K562 (cell line): ENCODE measurements at regions not wholly inside any gene's neighbourhood (a gene's known extent, or its start where the extent isn't known, plus 50 kb on each side); places are given as distances from the start of the nearest gene placed in this dataset.

ENCODE experiments used
- ATAC-seq: fragments of 200-7000 bp; cut with Tn5 transposase; 3 replicates; pipeline ENCODE4 v1.9.1; 2020; ENCODE audit warnings: moderate library complexity
- BruUV-seq: library from RNA; stranded (reverse); fragments of 400-500 nt; replicated peaks from 2 replicates; lab custom pipeline; 2021; lab: Mats Ljungman, UMichigan
- CTCF ChIA-PET: fragments of 300-600 bp; formaldehyde crosslinking; extraction: SDS; loops from one replicate; lab custom pipeline; 2021; ENCODE audit warnings: low intra/inter-chr PET ratio; lab: Yijun Ruan, JAX
- POLR2A ChIA-PET: fragments of 300-600, 350-650 bp; sonication (Branson Sonifier 250); formaldehyde crosslinking; extraction: SDS; loops from one replicate; lab custom pipeline; 2021; ENCODE audit warnings: antibody characterized with exemption, inconsistent platforms; lab: Yijun Ruan, JAX
- DNase-seq, 4 experiments: peaks; one replicate each; pipeline versions ENCODE4 v3.0.0 to v3.0.0-alpha.2; 2011 to 2018; ENCODE audit warnings: low spot score in 3 of 4, mixed read lengths in 3 of 4; ENCODE audit errors: extremely low read depth in 1 of 4
- FAIRE-seq: peaks from 2 replicates; lab custom pipeline; 2011; peaks lifted over from hg19 to GRCh38; lab: Jason Lieb, UNC
- H2AFZ ChIP-seq: 2 replicates; pipeline ENCODE4 v1.6.0; 2011; ENCODE audit warnings: low read depth, low read length, control low read depth, inconsistent platforms
- H3K27ac ChIP-seq: fragments of 200-600 bp; 3 replicates; pipeline ENCODE4 v1.8.0; 2011; ENCODE audit warnings: low read depth, mild to moderate bottlenecking, control low read depth, inconsistent platforms, low read length, moderate library complexity, mixed read lengths; ENCODE audit errors: extremely low read depth
- H3K27me3 ChIP-seq, 2 experiments: fragments of 300-600 bp in 1 of 2; 2 replicates in 1 of 2; 3 replicates in 1 of 2; pipeline versions ENCODE4 v1.6.0 to v1.8.0; 2011; ENCODE audit warnings: inconsistent platforms in 2 of 2, low read length in 2 of 2, mild to moderate bottlenecking in 1 of 2, mixed read lengths in 1 of 2, moderate library complexity in 1 of 2; ENCODE audit not compliant: control insufficient read depth in 2 of 2, insufficient read depth in 2 of 2
- H3K36me3 ChIP-seq: fragments of 300-600 bp; 3 replicates; pipeline ENCODE4 v1.8.0; 2011; ENCODE audit warnings: mild to moderate bottlenecking, low read length, inconsistent platforms; ENCODE audit not compliant: control insufficient read depth, insufficient read depth
- H3K4me1 ChIP-seq, 2 experiments: fragments of 200-600 bp in 1 of 2; replicated peaks in 1 of 2; 2 replicates in 1 of 2; 3 replicates in 1 of 2; pipeline versions ENCODE4 v1.5.1 to v1.8.0; 2011; ENCODE audit warnings: inconsistent platforms in 2 of 2, low read length in 2 of 2, mild to moderate bottlenecking in 1 of 2, mixed read lengths in 1 of 2, moderate library complexity in 1 of 2; ENCODE audit not compliant: control insufficient read depth in 2 of 2, insufficient read depth in 2 of 2
- H3K4me2 ChIP-seq: 2 replicates; pipeline ENCODE4 v1.6.1; 2011; ENCODE audit warnings: low read length, control low read depth, inconsistent platforms, mixed read lengths; ENCODE audit not compliant: insufficient read depth
- H3K4me3 ChIP-seq: fragments of 200-600 bp; sonication (generic), shearing (Covaris generic); 2 replicates; pipeline ENCODE4 v1.5.1; 2016; ENCODE audit warnings: control low read depth, inconsistent platforms
- H3K79me2 ChIP-seq: fragments of 200-600 bp; 3 replicates; pipeline ENCODE4 v1.8.0; 2011; ENCODE audit warnings: low read length, inconsistent platforms; ENCODE audit not compliant: control insufficient read depth, insufficient read depth
- H3K9ac ChIP-seq, 2 experiments: 2 replicates each; pipeline versions ENCODE4 v1.6.0 to v1.6.1; 2011; ENCODE audit warnings: low read depth in 2 of 2, low read length in 2 of 2, control low read depth in 1 of 2, inconsistent platforms in 1 of 2, mild to moderate bottlenecking in 1 of 2, mixed read lengths in 1 of 2; ENCODE audit not compliant: insufficient read depth in 1 of 2
- H3K9me1 ChIP-seq: one replicate; pipeline ENCODE4 v1.6.0; 2011; ENCODE audit warnings: inconsistent platforms, mild to moderate bottlenecking, low read length, moderate library complexity; ENCODE audit not compliant: control insufficient read depth, insufficient read depth
- H3K9me3 ChIP-seq: replicated peaks from 2 replicates; pipeline ENCODE4 v1.5.1; 2011; ENCODE audit warnings: low read depth, low read length, inconsistent platforms; ENCODE audit not compliant: control insufficient read depth, insufficient read depth
- H4K20me1 ChIP-seq: replicated peaks from 2 replicates; pipeline ENCODE4 v1.6.1; 2011; ENCODE audit warnings: low read length, inconsistent platforms, mixed read lengths; ENCODE audit not compliant: control insufficient read depth, insufficient read depth
- E2F4 ChIP-seq: sonication (generic); formaldehyde crosslinking; IDR thresholded peaks from 2 replicates; pipeline ENCODE4 v1.8.0; 2022; ENCODE audit warnings: mild to moderate bottlenecking, low read depth, missing genetic modification reagents
- FOXJ2 ChIP-seq: fragments of 200-800 bp; sonication (Bioruptor generic); IDR thresholded peaks from 2 replicates; pipeline ENCODE4 v1.6.1; 2016; ENCODE audit warnings: missing genetic modification characterization, missing compliant biosample characterization
- MYC ChIP-seq, 2 experiments: fragments of 250-450 bp in 1 of 2; sonication (Bioruptor Pico) in 1 of 2; IDR thresholded peaks; 2 replicates each; pipeline versions ENCODE4 v1.5.1 to v1.6.1; 2012 to 2021; ENCODE audit warnings: low read depth in 2 of 2, borderline replicate concordance in 1 of 2, improper control_type of control experiment in 1 of 2, low read length in 1 of 2, mild to moderate bottlenecking in 1 of 2, moderate library complexity in 1 of 2
- ZBTB43 ChIP-seq: sonication (generic); formaldehyde crosslinking; IDR thresholded peaks from 2 replicates; pipeline ENCODE4 v1.8.0; 2023; ENCODE audit warnings: mild to moderate bottlenecking, missing genetic modification reagents
- WGBS: fragments of 100-300 bp; shearing (Covaris generic); methylation state at CpG from one replicate; pipeline ENCODE4 v1.1.6; 2016; ENCODE audit warnings: low coverage, mixed read lengths; ENCODE audit not compliant: insufficient coverage; ENCODE audit errors: missing lambda C conversion rate; 5-methylcytosine and 5-hydroxymethylcytosine counted together
- in situ Hi-C: fragments of 300-500 bp; cut with MboI; formaldehyde crosslinking; loops from 4 replicates; pipeline ENCODE4 v1.15.0; 2018; ENCODE audit warnings: inconsistent platforms, mixed read lengths
- intact Hi-C: fragments of 100-400 bp; cut with micrococcal nuclease; formaldehyde crosslinking; loops from 2 replicates; pipeline ENCODE4 v1.14.2; 2022

GRCh38 chr1:87399701-87400100 is 71.0 kb downstream of the LMO4 start:
- Histone ChIP-seq H3K4me2 (no peak overlapping the region), H3K9me3 (no peaks in the 10 kb centered on the region), H3K27me3 (peaks cover 3 to 5% of the 10 kb centered on the region in 2 experiments; a peak in 2 of 5 replicates), H3K79me2 (no peaks in the 10 kb centered on the region), H4K20me1 (no peaks in the 10 kb centered on the region), H3K9me1 (no peaks in the 10 kb centered on the region), H3K4me3 (no peak overlapping the region), H2AFZ (no peak overlapping the region), H3K36me3 (no peaks in the 10 kb centered on the region), H3K4me1 (no peaks in the 10 kb centered on the region), H3K27ac (no peak overlapping the region), H3K9ac (no peak overlapping the region)
- WGBS: 9% methylated on average over 4 of the region's 4 CpGs
- POLR2A ChIA-PET: no interaction called here
- FAIRE-seq (no peak), DNase-seq (no peak), ATAC-seq (no peak)
- TF ChIP-seq ZBTB43: no peak
- TF ChIP-seq FOXJ2 (tag): no peak
- TF ChIP-seq E2F4 (CRISPR knock-in tag): no peak
- no peak for TF ChIP-seq MYC (IDR thresholded peaks at IDR 0.05; ENCODE audit: low read depth, low read length)
- TF ChIP-seq MYC (CRISPR knock-in tag; IDR thresholded peaks at IDR 0.05; ENCODE audit: borderline replicate concordance, low read depth): no peak
- no TSS peak for BruUV-seq
- CTCF ChIA-PET: no interaction called here
- intact Hi-C loops: no loop called here
- in situ Hi-C loops: no loop called here
